ENCODE measurements at regions not wholly inside any gene's neighbourhood (a gene's known extent, or its start where the extent isn't known, plus 50 kb on each side); places are given as distances from the start of the nearest gene placed in this dataset.

DNA sequence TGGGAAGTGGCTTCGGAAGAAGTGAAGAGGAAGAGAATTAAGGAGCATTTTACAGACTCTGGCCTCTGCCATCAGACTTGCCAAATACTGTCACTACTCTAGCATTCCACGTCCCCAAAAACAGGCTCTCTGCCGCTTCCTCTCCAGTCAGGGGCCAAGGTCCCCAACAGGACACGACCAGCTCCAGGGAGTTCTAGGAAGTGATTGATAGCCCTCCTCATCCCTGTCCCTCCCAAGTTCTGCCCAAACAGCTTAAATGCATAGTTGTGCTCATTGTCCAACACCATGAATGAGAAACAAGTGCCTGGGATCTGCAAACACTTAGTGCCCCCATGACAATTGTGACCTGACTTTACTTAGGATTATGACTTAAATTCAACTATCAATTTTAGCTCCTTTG is 96.5 kb downstream of the MED10 start:
- Histone ChIP-seq H3K9ac (replicated peaks; ENCODE audit: extremely low read depth, insufficient read depth, low read length) (no peak overlapping the region), H3K27ac (ENCODE audit: insufficient read depth, low read depth, low read length) (no peak overlapping the region), H3K36me3 (ENCODE audit: control insufficient read depth in 2 of 2, extremely low read depth in 1 of 2, insufficient read depth in 2 of 2, low read length in 2 of 2) (no peaks in the 10 kb centered on the region), H3K79me2 (ENCODE audit: control insufficient read depth, insufficient read depth, low read length) (no peaks in the 10 kb centered on the region), H3K4me1 (ENCODE audit: control insufficient read depth, extremely low read depth, insufficient read depth, low read length) (no peaks in the 10 kb centered on the region), H3K4me2 (ENCODE audit: insufficient read depth, low read length) (no peak overlapping the region), H3K9me3 (replicated peaks; ENCODE audit: control insufficient read depth, insufficient read depth, low read length) (no peaks in the 10 kb centered on the region), H3K27me3 (ENCODE audit: control insufficient read depth in 2 of 2, insufficient read depth in 2 of 2, low read length in 2 of 2) (no peaks in the 10 kb centered on the region), H3K4me3 (replicated peaks in 1 of 3; ENCODE audit: insufficient read depth in 1 of 3, low read depth in 1 of 3, low read length in 3 of 3) (no peak overlapping the region), H3K9me1 (replicated peaks; ENCODE audit: control insufficient read depth, extremely low read depth, insufficient read depth, low read length) (no peaks in the 10 kb centered on the region), H4K20me1 (replicated peaks; ENCODE audit: control insufficient read depth, extremely low read depth, insufficient read depth, low read length) (no peaks in the 10 kb centered on the region), H2AFZ (ENCODE audit: low read depth, low read length) (no peak overlapping the region)
- dilution Hi-C loops (cut with MboI; ENCODE audit: extremely low pct_ligation_motif_present, low sequenced_read_pairs) = no loop called here
- DNase-seq (ENCODE audit: low read depth, low spot score) = no peak
- POLR2A ChIA-PET = no interaction called here
- intact Hi-C loops (cut with micrococcal nuclease) = no loop called here
- CTCF ChIA-PET = interaction anchor here (0.6 to 1.4 kb wide), 2 partner anchors 15 to 153 kb away, joined by 3 to 4 read pairs; no protein-coding TSS in a partner anchor
- TF ChIP-seq, protein P1, sequence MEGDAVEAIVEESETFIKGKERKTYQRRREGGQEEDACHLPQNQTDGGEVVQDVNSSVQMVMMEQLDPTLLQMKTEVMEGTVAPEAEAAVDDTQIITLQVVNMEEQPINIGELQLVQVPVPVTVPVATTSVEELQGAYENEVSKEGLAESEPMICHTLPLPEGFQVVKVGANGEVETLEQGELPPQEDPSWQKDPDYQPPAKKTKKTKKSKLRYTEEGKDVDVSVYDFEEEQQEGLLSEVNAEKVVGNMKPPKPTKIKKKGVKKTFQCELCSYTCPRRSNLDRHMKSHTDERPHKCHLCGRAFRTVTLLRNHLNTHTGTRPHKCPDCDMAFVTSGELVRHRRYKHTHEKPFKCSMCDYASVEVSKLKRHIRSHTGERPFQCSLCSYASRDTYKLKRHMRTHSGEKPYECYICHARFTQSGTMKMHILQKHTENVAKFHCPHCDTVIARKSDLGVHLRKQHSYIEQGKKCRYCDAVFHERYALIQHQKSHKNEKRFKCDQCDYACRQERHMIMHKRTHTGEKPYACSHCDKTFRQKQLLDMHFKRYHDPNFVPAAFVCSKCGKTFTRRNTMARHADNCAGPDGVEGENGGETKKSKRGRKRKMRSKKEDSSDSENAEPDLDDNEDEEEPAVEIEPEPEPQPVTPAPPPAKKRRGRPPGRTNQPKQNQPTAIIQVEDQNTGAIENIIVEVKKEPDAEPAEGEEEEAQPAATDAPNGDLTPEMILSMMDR (IDR thresholded peaks at IDR 0.05; ENCODE audit: extremely low read depth in 1 of 2, insufficient read depth in 1 of 2, low read depth in 1 of 2, low read length in 2 of 2) = no peak
- no TSS peak for BruUV-seq (replicated peaks)
- no peak for FAIRE-seq

DNA sequence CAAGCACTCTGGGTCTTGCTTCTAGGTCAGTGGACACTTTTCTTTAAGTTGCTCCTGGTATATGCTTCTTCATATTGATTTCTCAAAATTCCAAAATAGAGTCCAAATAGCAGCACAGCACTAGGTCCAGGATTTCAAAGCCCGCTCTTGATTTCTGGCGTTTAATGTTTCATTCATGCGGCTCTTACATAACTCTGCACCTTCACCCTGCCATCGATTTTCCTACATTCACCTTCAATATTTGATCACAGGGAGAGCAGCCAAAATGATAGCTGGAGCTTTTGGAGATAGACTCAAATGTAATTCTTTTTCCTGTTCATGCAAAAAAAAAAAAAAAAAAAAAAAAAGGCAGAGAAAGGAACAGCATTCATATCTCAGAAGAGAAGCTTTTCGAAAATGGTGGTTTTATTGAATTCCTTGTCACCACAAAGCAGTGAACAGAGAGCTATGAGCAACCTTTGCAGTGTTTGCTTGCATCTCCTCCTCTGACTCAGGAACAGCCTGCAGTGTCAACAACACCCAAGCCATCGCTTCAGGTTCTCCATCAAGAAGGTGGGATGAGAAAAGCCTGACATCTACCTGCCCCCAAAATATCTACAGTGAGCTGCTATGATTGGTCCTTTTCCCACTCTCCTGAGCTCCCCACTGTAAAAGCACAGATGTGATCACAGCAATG is 97.8 kb downstream of the MED10 start:
- ChIA-PET POLR2A (interaction anchor here (0.6 kb wide), 1 partner anchor 302 kb away, joined by 8 read pairs; no protein-coding TSS in a partner anchor), CTCF (no interaction called here)

More for the DNA sequence above, 97.8 kb downstream of the MED10 start:
- DNase-seq (ENCODE audit: low read depth, low spot score) = no peak
- H3K27ac ChIP-seq (ENCODE audit: insufficient read depth, low read depth, low read length) = no peak overlapping the region
- H3K4me1 ChIP-seq (ENCODE audit: control insufficient read depth, extremely low read depth, insufficient read depth, low read length) = no peaks in the 10 kb centered on the region
- TF ChIP-seq MYC (IDR thresholded peaks at IDR 0.05; ENCODE audit: low read depth, low read length) = no peak
- TF ChIP-seq EZH2 (IDR thresholded peaks at IDR 0.05; ENCODE audit: borderline replicate concordance, low read depth, low read length, severe bottlenecking) = no peak
- no peak for TF ChIP-seq FOS (IDR thresholded peaks at IDR 0.05; ENCODE audit: borderline replicate concordance, insufficient read depth, low read length)
- TF ChIP-seq, protein P1 (IDR thresholded peaks at IDR 0.05; ENCODE audit: extremely low read depth in 1 of 2, insufficient read depth in 1 of 2, low read depth in 1 of 2, low read length in 2 of 2) = no peak
- TF ChIP-seq GATA2 (IDR thresholded peaks at IDR 0.05; ENCODE audit: insufficient read depth, insufficient read length, low read depth, low read length) = no peak
- no peak for TF ChIP-seq POLR2A (IDR thresholded peaks at IDR 0.05; ENCODE audit: low read depth, low read length)
- TF ChIP-seq, protein P2, sequence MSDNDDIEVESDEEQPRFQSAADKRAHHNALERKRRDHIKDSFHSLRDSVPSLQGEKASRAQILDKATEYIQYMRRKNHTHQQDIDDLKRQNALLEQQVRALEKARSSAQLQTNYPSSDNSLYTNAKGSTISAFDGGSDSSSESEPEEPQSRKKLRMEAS (IDR thresholded peaks at IDR 0.05; ENCODE audit: insufficient read depth, insufficient read length) = no peak
- no peak for TF ChIP-seq POLR2AphosphoS5 (IDR thresholded peaks at IDR 0.05; ENCODE audit: insufficient read depth, low read depth, low read length)
- no peak for TF ChIP-seq JUN (IDR thresholded peaks at IDR 0.05; ENCODE audit: borderline replicate concordance, insufficient read depth, insufficient read length, low read depth)
- H2AFZ ChIP-seq (ENCODE audit: low read depth, low read length) = no peak overlapping the region
- no peak overlapping the region for H3K4me3 ChIP-seq (replicated peaks in 1 of 3; ENCODE audit: insufficient read depth in 1 of 3, low read depth in 1 of 3, low read length in 3 of 3)
- no peaks in the 10 kb centered on the region for H3K36me3 ChIP-seq (ENCODE audit: control insufficient read depth in 2 of 2, extremely low read depth in 1 of 2, insufficient read depth in 2 of 2, low read length in 2 of 2)
- H4K20me1 ChIP-seq (replicated peaks; ENCODE audit: control insufficient read depth, extremely low read depth, insufficient read depth, low read length) = no peaks in the 10 kb centered on the region
- H3K27me3 ChIP-seq (ENCODE audit: control insufficient read depth in 2 of 2, insufficient read depth in 2 of 2, low read length in 2 of 2) = no peaks in the 10 kb centered on the region
- FAIRE-seq = no peak
- no TSS peak for BruUV-seq (replicated peaks)
- dilution Hi-C loops (cut with MboI; ENCODE audit: extremely low pct_ligation_motif_present, low sequenced_read_pairs) (no loop called here), intact Hi-C loops (cut with micrococcal nuclease) (no loop called here)
- H3K4me2 ChIP-seq (ENCODE audit: insufficient read depth, low read length) = no peak overlapping the region
- H3K9ac ChIP-seq (replicated peaks; ENCODE audit: extremely low read depth, insufficient read depth, low read length) = no peak overlapping the region
- no peaks in the 10 kb centered on the region for H3K9me3 ChIP-seq (replicated peaks; ENCODE audit: control insufficient read depth, insufficient read depth, low read length)
- H3K9me1 ChIP-seq (replicated peaks; ENCODE audit: control insufficient read depth, extremely low read depth, insufficient read depth, low read length) = no peaks in the 10 kb centered on the region
- no peaks in the 10 kb centered on the region for H3K79me2 ChIP-seq (ENCODE audit: control insufficient read depth, insufficient read depth, low read length)
